OCI-LY1 (cell line): ENCODE measurements at regions not wholly inside any gene's neighbourhood (a gene's known extent, or its start where the extent isn't known, plus 50 kb on each side); places are given as distances from the start of the nearest gene placed in this dataset.

Source experiments
- EZH2 ChIP-seq: fragments of 200-600 bp; sonication (generic), shearing (Covaris generic); IDR thresholded peaks from 2 replicates; pipeline ENCODE4 v1.8.0; 2017; ENCODE audit warnings: borderline replicate concordance, mixed run types, mild to moderate bottlenecking, antibody characterized with exemption, low read length, moderate library complexity, mixed read lengths
- TF ChIP-seq, protein P1 (sequence below): fragments of 200-600 bp; sonication (generic), shearing (Covaris generic); IDR thresholded peaks from 2 replicates; pipeline ENCODE4 v1.5.1; 2017; ENCODE audit warnings: mild to moderate bottlenecking, antibody characterized with exemption, low read length, moderate library complexity, mixed read lengths

DNA sequence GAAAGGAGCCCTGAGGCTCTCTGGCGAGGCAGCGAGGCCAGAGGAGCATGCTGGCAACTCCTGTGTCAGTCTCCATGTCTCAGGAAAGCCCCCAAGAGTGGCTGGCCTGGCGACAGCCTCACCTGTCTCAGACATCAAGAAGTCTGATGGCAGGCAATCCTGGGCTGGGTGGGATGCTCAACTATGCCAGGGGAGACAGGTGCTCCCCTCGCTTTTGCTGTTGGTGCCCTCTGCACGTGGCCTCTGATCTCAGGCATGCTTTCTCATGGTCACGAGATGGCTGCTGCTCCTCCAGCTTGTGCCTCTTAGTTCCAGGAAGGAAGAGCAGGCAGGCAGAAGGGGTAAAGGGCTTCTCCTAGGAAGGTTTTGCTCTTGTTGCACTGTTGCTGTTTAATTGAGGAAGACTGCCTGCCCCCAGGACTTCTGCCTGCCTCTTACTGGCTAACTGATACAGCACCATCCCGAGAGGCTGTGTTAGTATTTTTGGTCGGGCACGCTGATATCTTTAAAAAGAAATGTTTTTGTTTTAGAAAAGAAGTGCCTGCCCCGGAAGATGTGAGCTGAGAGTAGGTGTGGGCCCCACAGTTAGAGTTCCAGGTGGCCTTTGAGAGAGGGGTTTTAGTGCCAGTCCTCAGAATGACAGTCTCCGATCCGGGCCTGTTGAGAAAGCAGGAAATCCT is 344.8 kb upstream of the HS6ST1 start:
- TF ChIP-seq, protein P1, sequence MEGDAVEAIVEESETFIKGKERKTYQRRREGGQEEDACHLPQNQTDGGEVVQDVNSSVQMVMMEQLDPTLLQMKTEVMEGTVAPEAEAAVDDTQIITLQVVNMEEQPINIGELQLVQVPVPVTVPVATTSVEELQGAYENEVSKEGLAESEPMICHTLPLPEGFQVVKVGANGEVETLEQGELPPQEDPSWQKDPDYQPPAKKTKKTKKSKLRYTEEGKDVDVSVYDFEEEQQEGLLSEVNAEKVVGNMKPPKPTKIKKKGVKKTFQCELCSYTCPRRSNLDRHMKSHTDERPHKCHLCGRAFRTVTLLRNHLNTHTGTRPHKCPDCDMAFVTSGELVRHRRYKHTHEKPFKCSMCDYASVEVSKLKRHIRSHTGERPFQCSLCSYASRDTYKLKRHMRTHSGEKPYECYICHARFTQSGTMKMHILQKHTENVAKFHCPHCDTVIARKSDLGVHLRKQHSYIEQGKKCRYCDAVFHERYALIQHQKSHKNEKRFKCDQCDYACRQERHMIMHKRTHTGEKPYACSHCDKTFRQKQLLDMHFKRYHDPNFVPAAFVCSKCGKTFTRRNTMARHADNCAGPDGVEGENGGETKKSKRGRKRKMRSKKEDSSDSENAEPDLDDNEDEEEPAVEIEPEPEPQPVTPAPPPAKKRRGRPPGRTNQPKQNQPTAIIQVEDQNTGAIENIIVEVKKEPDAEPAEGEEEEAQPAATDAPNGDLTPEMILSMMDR: no peak
- TF ChIP-seq EZH2: no peak
